GM21390 (cell line): ENCODE measurements at regions not wholly inside any gene's neighbourhood (a gene's known extent, or its start where the extent isn't known, plus 50 kb on each side); places are given as distances from the start of the nearest gene placed in this dataset.
"Not testable (repeated sequence)": the region's sequence is repeated elsewhere in the genome, so short reads cannot be mapped to it uniquely, and the experiment has no call there.

ENCODE experiments used
- ATAC-seq: cut with Tn5 transposase; IDR thresholded peaks from one replicate; pipeline ENCODE4 v1.9.1; 2021; ENCODE audit not compliant: unreplicated experiment

GRCh38 chr3:188972310-188972709, 199.5 kb upstream of the TPRG1 start:
- no peak for ATAC-seq

- no peak for ATAC-seq
Observed at GRCh38 chr3:188974856-188975599, 196.7 kb upstream of the TPRG1 start.

- ATAC-seq = no peak
Observed at GRCh38 chr3:188975600-188976314, 196.0 kb upstream of the TPRG1 start.

- ATAC-seq = no peak
Observed at GRCh38 chr3:188976407-188976806, 195.4 kb upstream of the TPRG1 start.

- ATAC-seq = no peak
Observed at GRCh38 chr3:188978421-188979171, 193.2 kb upstream of the TPRG1 start.

GRCh38 chr3:188979248-188979647, 192.5 kb upstream of the TPRG1 start:
- ATAC-seq = no peak

- ATAC-seq = no peak
Observed at GRCh38 chr3:188979669-188980310, 192.0 kb upstream of the TPRG1 start.

- ATAC-seq = no peak
Observed at GRCh38 chr3:188993181-188993580, 178.6 kb upstream of the TPRG1 start.

- no peak for ATAC-seq
Observed at GRCh38 chr3:189001559-189001958, 170.2 kb upstream of the TPRG1 start.

- no peak for ATAC-seq
Observed at GRCh38 chr3:189003410-189003809, 168.4 kb upstream of the TPRG1 start.

- ATAC-seq = no peak
Observed at GRCh38 chr3:189013224-189013888, 158.4 kb upstream of the TPRG1 start.

- ATAC-seq = no peak
Observed at GRCh38 chr3:189014526-189014925, 157.2 kb upstream of the TPRG1 start.

GRCh38 chr3:189022576-189023466, 148.9 kb upstream of the TPRG1 start:
- ATAC-seq = not testable (repeated sequence)

- ATAC-seq = no peak
Observed at GRCh38 chr3:189025866-189026265, 145.9 kb upstream of the TPRG1 start.

- no peak for ATAC-seq
Observed at GRCh38 chr3:189027626-189028155, 144.1 kb upstream of the TPRG1 start.

- no peak for ATAC-seq
Observed at GRCh38 chr3:189038773-189039745, 132.7 kb upstream of the TPRG1 start.

- no peak for ATAC-seq
Observed at GRCh38 chr3:189040656-189041335, 131.0 kb upstream of the TPRG1 start.
